CD14-positive monocyte (primary cell): ENCODE measurements at regions not wholly inside any gene's neighbourhood (a gene's known extent, or its start where the extent isn't known, plus 50 kb on each side); places are given as distances from the start of the nearest gene placed in this dataset.
"Not testable (repeated sequence)": the region's sequence is repeated elsewhere in the genome, so short reads cannot be mapped to it uniquely, and the experiment has no call there.

ENCODE experiments used
- DNase-seq, 3 donors: peaks; one replicate each; pipeline ENCODE4 v3.0.0-alpha.2; 2011 to 2022
- H2AFZ ChIP-seq: 2 replicates; pipeline ENCODE4 v1.6.0; 2012; ENCODE audit warnings: mild to moderate bottlenecking, low read depth, low read length, inconsistent platforms; ENCODE audit not compliant: insufficient read depth, poor library complexity, severe bottlenecking
- H3K27ac ChIP-seq, 2 donors: 1 replicate in 1 of 2; 2 replicates in 1 of 2; pipeline ENCODE4 v1.5.1; 2012 to 2013; ENCODE audit warnings: low read length in 2 of 2, control low read depth in 1 of 2, inconsistent platforms in 1 of 2, low read depth in 1 of 2, mild to moderate bottlenecking in 1 of 2
- H3K27me3 ChIP-seq, 2 donors: one replicate each; pipeline versions ENCODE4 v1.6.0 to v1.6.1; 2011 to 2013; ENCODE audit warnings: low read length in 2 of 2; ENCODE audit not compliant: control insufficient read depth in 2 of 2, insufficient read depth in 2 of 2
- H3K36me3 ChIP-seq, 2 donors: replicated peaks in 1 of 2; 1 replicate in 1 of 2; 2 replicates in 1 of 2; pipeline versions ENCODE4 v1.5.1 to v1.6.1; 2012 to 2013; ENCODE audit warnings: low read length in 2 of 2, control low read depth in 1 of 2, inconsistent platforms in 1 of 2, mild to moderate bottlenecking in 1 of 2; ENCODE audit not compliant: insufficient read depth in 2 of 2, control insufficient read depth in 1 of 2
- H3K4me1 ChIP-seq, 2 donors: 1 replicate in 1 of 2; 2 replicates in 1 of 2; pipeline versions ENCODE4 v1.5.1 to v1.6.1; 2012 to 2013; ENCODE audit warnings: low read length in 2 of 2, control low read depth in 1 of 2, inconsistent platforms in 1 of 2, mild to moderate bottlenecking in 1 of 2, moderate library complexity in 1 of 2; ENCODE audit not compliant: insufficient read depth in 2 of 2, control insufficient read depth in 1 of 2
- H3K4me2 ChIP-seq: replicated peaks from 2 replicates; pipeline ENCODE3; 2012; ENCODE audit warnings: low read length, moderate library complexity, mild to moderate bottlenecking; ENCODE audit not compliant: poor library complexity, severe bottlenecking; ENCODE audit errors: extremely low read depth
- H3K4me3 ChIP-seq, 3 experiments: fragments of 200-600 bp in 1 of 3; sonication (generic) in 1 of 3; replicated peaks in 1 of 3; 1 replicate in 2 of 3; 2 replicates in 1 of 3; pipeline ENCODE4 v1.5.1; 2011 to 2013; ENCODE audit warnings: low read length in 3 of 3, mild to moderate bottlenecking in 3 of 3, control low read depth in 2 of 3, low read depth in 2 of 3, inconsistent platforms in 1 of 3, moderate library complexity in 1 of 3
- H3K79me2 ChIP-seq: 2 replicates; pipeline ENCODE4 v1.6.0; 2012; ENCODE audit warnings: mild to moderate bottlenecking, control low read depth, inconsistent platforms, low read length, moderate library complexity; ENCODE audit not compliant: insufficient read depth
- H3K9ac ChIP-seq: 2 replicates; pipeline ENCODE4 v1.6.0; 2017; ENCODE audit warnings: low read length, mild to moderate bottlenecking; ENCODE audit not compliant: insufficient read depth, poor library complexity, severe bottlenecking
- H3K9me3 ChIP-seq, 2 donors: replicated peaks in 1 of 2; 1 replicate in 1 of 2; 2 replicates in 1 of 2; pipeline versions ENCODE4 v1.5.1 to v1.6.1; 2012 to 2013; ENCODE audit warnings: low read length in 2 of 2, control low read depth in 1 of 2; ENCODE audit not compliant: control insufficient read depth in 1 of 2, insufficient read depth in 1 of 2
- H4K20me1 ChIP-seq: 2 replicates; pipeline ENCODE4 v1.6.0; 2012; ENCODE audit warnings: mild to moderate bottlenecking, low read length, control low read depth, moderate library complexity; ENCODE audit not compliant: insufficient read depth
- H3K27ac Mint-ChIP-seq, 7 donors: one replicate each; pipeline ENCODE4 v1.8.0; 2020; ENCODE audit warnings: mild to moderate bottlenecking in 7 of 7, mixed read lengths in 7 of 7, moderate library complexity in 6 of 7, inconsistent platforms in 2 of 7
- H3K27me3 Mint-ChIP-seq, 3 donors: one replicate each; pipeline ENCODE4 v1.8.0; 2021 to 2022; ENCODE audit warnings: low read depth in 3 of 3, mild to moderate bottlenecking in 3 of 3, mixed read lengths in 3 of 3, moderate library complexity in 3 of 3, inconsistent platforms in 1 of 3
- H3K36me3 Mint-ChIP-seq, 2 donors: one replicate each; pipeline ENCODE4 v1.8.0; 2020; ENCODE audit warnings: mixed read lengths in 2 of 2, inconsistent platforms in 1 of 2, mild to moderate bottlenecking in 1 of 2
- H3K4me1 Mint-ChIP-seq: one replicate; pipeline ENCODE4 v1.8.0; 2020; ENCODE audit warnings: mild to moderate bottlenecking, mixed read lengths
- H3K4me3 Mint-ChIP-seq, 2 donors: one replicate each; pipeline ENCODE4 v1.8.0; 2020; ENCODE audit warnings: mild to moderate bottlenecking in 2 of 2, mixed read lengths in 2 of 2, moderate library complexity in 1 of 2
- H3K9me3 Mint-ChIP-seq, 7 donors: one replicate each; pipeline ENCODE4 v1.8.0; 2020 to 2022; ENCODE audit warnings: mixed read lengths in 7 of 7, mild to moderate bottlenecking in 6 of 7, moderate library complexity in 6 of 7, inconsistent platforms in 2 of 7
- CTCF ChIP-seq: fragments of 200-600 bp; IDR thresholded peaks from one replicate; pipeline ENCODE4 v1.8.0; 2022; ENCODE audit warnings: antibody characterized with exemption, mild to moderate bottlenecking
- WGBS: methylation state at CpG from one replicate; pipeline ENCODE4 v1.1.5; 2013; ENCODE audit warnings: missing lambda C conversion rate; ENCODE audit not compliant: insufficient coverage; 5-methylcytosine and 5-hydroxymethylcytosine counted together
- intact Hi-C, 2 donors: fragments of 100-400 bp; cut with micrococcal nuclease; formaldehyde crosslinking; loops; one replicate each; pipeline versions ENCODE4 v1.15.0 to v1.15.1; 2023

GRCh38 chrX:68953331-68953730 is 124.5 kb downstream of the EFNB1 start:
- H3K9me3 ChIP-seq: peaks cover 0 to 6% of the 10 kb centered on the region in 2 donors
- no peak overlapping the region for H3K27ac ChIP-seq
- no peak overlapping the region for H3K4me3 Mint-ChIP-seq
- no peaks in the 10 kb centered on the region for H3K36me3 ChIP-seq
- H3K27ac Mint-ChIP-seq: no peak overlapping the region
- peaks cover 3 to 11% (median 9%) of the 10 kb centered on the region in 3 donors for H3K27me3 Mint-ChIP-seq
- H3K4me1 ChIP-seq: no peaks in the 10 kb centered on the region
- no peak overlapping the region for H3K9ac ChIP-seq
- H3K4me2 ChIP-seq: no peak overlapping the region
- WGBS: no CpG with 5 or more reads among the region's 6 CpGs
- no peaks in the 10 kb centered on the region for H3K79me2 ChIP-seq
- H3K27me3 ChIP-seq: no peaks in the 10 kb centered on the region
- TF ChIP-seq CTCF: no peak
- H3K4me1 Mint-ChIP-seq: no peaks in the 10 kb centered on the region
- intact Hi-C loops: no loop called here
- H3K4me3 ChIP-seq: no peak overlapping the region
- peaks cover 0 to 8% (median 4%) of the 10 kb centered on the region in 7 donors for H3K9me3 Mint-ChIP-seq
- no peaks in the 10 kb centered on the region for H3K36me3 Mint-ChIP-seq
- H2AFZ ChIP-seq: no peak overlapping the region
- H4K20me1 ChIP-seq: no peaks in the 10 kb centered on the region
- DNase-seq: no peak

- 97% methylated on average over 17 of the region's 32 CpGs for WGBS
- not testable (repeated sequence) for H3K27ac Mint-ChIP-seq
Observed at GRCh38 chrX:68951942-68952619, 123.3 kb downstream of the EFNB1 start.

More at GRCh38 chrX:68951942-68952619, 123.3 kb downstream of the EFNB1 start:
- intact Hi-C loops, H3K4me3 Mint-ChIP-seq, H3K9ac ChIP-seq, H4K20me1 ChIP-seq, H3K4me2 ChIP-seq, H2AFZ ChIP-seq, DNase-seq, H3K79me2 ChIP-seq, H3K4me3 ChIP-seq, H3K27me3 ChIP-seq, H3K36me3 ChIP-seq, H3K9me3 Mint-ChIP-seq, H3K9me3 ChIP-seq, H3K36me3 Mint-ChIP-seq, H3K27ac ChIP-seq, H3K4me1 Mint-ChIP-seq, H3K4me1 ChIP-seq: not testable (repeated sequence)
- H3K27me3 Mint-ChIP-seq: peaks cover 3 to 12% (median 11%) of the 10 kb centered on the region in 3 donors
